Non-pigmented ciliary epithelial cell (primary cell): ENCODE measurements at regions not wholly inside any gene's neighbourhood (a gene's known extent, or its start where the extent isn't known, plus 50 kb on each side); places are given as distances from the start of the nearest gene placed in this dataset.

Experiments used
- DNase-seq: peaks from one replicate; pipeline ENCODE4 v3.0.0-alpha.2; 2010; ENCODE audit warnings: low read depth

DNA sequence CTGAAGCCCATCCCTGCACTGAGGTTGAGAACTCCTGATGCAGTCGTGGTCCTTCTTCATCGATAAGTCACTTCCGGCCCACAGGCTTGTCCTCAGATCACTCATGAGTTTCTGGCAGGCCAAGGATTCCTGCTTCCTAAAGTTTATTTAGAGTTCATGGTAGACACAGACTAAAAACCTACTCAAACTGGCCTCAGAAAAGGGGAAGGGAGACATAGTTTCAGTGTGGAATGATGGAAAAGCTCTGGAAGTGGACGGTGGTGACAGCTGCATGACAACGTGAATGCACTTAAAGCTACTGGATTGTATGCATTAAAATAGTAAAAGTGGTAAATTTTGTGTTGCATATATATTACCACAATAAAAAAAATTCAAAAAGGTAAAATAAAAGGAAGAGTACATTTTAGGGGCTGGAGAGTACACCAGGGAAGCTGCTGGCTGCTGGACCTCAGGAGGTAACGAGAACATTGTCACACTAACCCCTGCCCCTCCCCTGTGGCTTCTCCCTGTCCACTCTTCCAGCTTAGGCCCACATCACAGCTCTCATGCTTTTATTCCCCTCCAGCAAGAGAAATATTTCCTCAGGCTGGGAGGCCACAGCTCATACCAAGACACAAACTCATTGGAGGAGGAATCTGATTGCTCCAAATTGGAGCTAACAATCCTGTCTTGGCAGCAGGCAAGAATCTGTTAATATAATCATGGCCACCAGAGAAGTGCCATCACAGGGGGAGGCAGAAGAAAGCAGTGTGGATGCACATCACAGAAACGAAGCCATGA is 741.0 kb downstream of the UQCRFS1 start:
- DNase-seq, result no peak

DNA sequence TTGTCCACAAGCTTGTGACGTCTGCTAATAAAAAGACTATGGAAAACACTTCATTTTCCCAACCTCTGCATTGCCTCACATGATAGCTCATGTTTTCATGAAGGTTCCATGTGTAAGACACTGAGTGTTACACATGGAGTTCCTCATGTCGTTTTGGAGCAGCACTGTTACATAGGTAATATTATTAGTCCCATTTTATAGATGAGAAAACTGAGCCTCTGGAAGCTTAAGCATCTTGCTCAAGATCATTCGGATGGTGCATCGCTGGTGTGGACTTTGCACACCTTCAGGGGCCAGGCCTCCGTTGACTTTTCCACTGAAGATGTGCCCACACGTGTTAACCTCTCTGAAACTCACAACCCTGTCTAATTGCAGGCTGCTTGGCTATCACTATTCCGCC is 743.4 kb downstream of the UQCRFS1 start:
- no peak for DNase-seq

DNA sequence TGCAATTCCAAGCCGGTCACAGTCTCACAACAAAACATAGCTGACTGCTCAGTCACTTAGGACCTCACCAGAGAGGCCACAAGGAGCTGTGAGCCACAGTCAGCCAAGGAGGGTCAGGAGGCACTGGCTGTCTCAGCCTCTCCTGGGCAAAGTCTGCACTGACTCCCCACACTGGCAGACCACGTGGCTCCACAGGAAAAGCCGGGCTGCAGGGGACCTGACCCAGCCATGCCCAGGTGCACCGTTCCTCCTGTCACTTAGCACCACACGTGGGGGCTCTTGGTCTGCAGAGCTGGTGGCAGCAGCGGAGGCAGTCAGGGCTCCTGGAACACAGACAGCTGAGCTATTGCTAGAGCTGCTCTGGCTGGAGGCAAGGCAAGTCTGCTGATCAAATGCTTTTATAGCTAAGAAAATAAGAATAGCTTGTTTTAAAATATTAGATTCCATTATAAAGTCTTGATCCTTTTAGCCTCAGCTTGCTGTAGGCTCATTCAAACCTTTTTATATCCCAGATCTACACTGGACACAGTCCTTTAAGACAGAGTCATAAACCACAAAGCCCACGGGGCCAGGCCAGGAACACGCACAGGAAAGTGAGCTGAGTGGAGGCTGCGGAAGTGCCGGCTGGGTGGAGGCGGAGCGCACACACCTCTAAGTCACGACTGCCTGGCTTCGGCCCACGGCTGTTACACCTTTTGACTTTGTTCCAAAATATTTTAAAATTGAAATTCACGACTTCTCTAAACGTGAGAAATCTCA is 744.1 kb downstream of the UQCRFS1 start:
- DNase-seq, result no peak

DNA sequence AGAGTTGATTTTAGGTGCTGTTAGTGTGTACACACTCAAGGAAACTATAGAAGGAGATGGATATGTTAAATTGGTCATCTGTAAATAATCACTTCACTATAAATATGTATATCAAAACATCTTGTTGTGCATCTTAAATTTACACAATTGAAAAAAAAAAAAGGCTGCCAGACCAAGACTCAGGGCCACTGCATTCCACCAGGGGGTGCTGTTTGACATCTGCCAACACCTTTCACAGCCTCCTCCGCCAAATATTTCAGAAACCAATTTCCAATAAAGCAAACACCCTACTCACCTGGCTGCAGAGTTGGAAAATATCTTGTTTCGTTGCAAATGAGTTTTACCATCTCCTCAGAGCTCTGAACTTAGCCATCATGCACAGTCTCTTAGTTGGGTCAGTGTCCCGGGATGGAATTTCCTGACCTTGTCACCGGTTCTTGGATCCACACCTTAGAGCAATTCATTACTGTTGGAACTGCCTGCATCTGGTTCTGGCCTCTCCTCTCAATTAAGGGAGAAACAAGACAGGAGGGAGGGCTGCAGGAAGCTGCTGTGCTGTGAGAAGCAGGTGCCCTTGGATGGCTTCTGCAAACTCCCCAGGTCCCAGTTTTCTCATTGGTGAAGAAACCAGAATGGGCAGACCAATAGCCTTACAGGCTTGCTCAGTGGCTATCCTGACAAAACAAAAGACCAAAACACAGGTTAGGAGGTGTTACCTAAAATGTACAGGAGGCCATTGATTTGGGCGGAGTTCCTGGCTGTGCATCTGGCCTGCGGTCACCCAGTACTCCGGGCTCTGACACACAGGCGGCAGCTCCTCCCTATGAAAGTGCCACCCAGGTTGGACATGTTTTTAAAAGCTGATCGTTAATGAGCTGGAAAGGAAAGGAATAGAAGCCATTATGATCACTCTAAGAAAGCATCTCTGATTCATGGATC is 746.6 kb downstream of the UQCRFS1 start:
- no peak for DNase-seq

DNA sequence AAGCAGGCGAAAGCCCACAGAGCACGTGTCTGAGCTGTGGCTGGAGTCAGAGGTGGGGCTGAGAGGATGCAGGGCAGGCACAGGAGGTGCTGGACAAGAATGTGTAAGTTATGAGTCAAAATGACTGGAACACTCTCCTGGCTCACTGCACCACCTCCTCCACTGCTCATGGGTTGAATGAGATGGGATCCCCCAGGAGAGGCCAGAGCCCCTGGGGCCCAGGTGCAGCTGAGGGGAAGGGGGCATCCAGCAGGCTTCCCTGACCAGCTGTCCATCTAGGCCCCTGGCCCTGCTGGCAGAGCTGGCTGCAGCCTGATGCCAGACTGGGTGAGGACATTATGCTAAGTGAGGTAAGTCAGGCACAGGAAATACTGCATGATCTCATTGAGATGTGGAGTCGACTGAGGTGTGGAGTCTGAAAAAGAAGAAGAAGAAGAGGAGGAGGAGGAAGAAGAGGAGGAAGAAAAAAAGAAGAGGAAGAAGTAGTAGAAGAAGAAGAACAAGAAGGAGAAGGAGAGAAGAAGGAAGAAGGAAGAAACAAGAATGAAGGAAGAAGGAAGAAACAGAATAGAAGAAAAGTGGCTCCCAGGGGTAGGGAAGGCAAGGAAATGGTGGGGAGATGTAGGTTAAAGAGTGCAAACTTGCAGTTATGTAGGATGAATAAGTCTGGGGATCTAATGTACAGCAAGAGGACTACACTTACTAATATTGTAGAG is 747.4 kb downstream of the UQCRFS1 start:
- DNase-seq, result no peak

DNA sequence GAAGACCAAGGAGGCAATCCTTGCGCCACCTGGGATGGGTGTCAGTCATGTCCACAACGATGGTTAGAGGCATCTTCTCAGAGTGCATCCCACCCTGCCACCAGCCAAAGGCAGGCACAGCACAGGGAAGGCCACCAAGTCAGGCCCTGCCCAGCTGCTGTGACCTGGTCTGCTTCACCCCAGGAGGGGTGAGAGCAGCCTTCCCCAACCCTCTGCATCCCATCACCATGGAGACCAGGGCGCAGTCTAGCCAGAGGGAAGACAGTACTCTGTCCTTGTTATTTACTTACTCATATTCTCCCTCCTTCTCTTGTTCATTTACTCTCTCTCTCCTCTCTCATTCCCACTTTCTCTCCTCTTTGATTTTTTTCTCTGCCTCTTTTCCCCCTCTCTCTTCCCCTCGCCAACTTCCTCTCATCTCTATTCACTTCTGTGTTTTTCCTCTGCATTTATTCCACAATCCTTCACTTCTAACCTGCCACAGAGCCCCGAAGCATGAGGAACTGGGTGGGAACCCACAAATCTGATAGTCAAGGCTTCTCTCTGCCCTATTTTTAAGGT is 749.4 kb downstream of the UQCRFS1 start:
- no peak for DNase-seq

DNA sequence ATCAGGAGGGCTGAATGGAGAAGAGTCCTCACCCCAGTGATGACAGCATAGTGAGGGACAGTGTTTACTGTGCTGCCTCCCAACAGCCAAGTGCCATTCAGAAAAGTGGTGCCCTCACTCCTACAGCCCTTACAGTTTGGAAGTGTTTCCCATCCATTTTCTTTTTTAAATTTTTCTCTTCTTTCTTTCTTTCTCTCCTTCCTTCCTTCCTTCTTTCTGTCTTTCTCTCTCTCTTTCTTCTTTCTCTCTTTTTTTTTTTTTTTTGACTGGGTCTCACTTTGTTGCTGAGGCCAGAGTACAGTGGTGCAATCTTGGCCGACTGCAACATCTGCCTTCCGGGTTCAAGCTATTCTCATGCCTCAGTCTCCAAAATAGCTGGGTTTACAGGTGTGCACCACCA is 755.3 kb downstream of the UQCRFS1 start:
- DNase-seq, result no peak

DNA sequence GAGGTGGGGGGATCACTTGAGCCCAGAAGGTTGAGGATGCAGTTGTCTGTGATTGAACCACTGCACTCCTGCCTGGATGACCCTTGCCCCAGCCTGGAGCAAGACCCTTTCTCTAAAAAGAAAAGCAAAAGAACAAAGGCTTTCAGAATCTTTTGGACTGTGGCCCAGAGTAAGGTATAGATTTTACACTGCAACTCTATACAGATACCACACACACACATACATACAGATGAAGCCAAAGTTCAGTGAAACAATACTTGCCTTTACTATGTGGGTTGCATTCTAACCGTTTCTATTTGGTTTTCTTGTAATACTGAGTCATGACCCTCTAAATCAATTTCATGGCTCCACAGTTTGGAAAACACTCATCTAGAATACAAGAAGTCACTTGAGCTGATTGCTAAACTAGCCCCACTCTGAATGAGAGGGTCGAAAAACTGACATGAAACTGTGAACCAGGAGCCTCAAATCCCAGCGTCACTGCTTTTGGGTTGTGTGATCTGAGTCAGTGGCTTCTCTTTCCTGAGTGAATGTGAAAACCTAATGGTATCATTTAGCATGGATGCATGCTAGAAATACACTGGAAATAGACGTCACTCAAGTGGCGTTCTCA is 756.1 kb downstream of the UQCRFS1 start:
- no peak for DNase-seq

DNA sequence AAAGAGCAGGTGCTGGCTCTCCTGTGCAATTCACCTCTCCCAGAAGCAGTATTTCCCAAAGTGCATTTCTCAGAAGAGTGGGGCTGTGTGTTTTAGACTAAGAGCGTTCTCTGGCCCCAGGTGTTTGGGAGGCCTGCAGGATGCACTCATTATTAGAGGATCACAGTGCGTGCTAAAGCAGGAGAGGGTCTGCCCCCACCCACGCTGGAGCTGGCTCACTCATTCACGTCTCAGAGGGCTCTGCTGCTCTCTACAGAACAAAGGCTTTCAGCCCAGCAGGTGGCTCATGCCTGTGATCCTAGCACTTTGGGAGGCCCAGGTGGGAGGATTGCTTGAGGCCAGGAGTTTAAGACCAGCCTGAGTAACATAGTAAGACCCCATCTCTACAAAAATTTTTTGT is 756.7 kb downstream of the UQCRFS1 start:
- no peak for DNase-seq

DNA sequence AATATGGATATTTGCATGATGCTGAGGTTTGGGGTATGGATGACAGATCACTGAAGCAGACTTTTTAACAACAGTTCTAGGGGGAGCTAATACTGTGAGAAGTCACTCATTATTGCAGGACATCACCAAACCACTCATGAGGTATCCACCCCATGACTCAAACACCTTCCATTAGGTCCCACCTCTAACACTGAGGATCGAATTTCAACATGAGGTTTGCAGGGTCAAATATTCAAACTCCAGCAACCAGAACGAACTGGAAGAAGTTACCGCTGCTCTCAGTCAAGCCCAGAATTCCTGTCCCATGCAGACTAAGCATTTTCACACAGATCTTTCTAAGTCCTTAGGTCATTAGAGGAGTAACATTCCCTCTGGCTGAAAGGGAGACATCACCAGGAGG is 758.9 kb downstream of the UQCRFS1 start:
- no peak for DNase-seq

DNA sequence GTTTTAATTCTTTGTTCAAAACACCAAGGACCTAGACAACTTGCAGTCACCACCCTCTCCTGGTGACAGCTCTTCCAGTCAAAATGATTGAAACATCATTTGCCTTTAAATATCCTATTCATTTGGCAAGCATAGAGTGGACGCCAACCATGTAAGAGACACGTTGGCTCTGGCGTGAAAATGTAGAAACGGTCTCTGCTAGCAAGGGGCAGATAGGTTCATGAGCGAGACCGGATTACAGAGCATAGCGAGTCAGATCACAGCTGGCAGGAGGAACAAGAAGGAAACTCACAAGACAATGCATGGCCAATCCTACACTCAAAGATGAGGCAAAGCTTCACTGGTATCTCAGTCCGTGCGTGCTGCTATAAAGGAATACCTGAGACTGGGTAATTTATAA is 759.5 kb downstream of the UQCRFS1 start:
- DNase-seq, result no peak

DNA sequence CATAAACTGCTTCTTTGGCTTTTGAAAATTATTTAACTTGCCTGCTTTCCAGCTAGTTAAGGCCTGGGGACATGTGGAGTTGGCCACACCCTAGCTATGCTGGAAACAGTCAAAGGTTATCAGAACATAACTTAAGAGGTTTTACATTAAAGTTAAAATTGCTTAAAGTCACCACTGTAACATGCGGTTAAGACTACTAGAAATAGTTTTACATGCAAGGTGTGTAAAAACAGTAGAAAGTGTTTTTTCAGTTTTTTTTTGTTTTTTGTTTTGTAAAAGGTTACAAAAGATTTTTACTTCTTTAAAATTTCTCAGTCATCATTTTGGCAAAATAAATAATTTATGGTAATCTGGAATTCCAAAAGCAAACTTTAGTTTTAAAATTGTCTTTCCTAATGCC is 763.1 kb downstream of the UQCRFS1 start:
- DNase-seq, result no peak

DNA sequence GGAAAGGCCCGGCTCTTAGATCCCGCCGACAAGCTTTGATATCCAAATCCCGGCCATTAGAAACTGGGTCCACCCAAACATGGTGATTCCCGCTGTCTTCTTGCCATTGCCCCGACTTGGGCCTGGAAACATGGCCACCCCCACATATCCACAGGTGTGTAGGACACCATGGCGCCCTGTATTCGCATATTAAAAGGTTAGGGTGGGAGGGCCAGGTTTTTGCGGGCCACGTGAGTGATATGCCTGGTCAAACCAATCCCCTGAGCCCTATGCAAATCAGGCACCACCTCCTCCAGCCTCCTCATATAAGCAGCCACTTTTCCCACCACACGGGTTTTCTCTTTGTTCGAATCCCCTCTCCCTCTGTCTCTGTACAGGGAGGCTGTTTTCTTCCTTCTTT is 766.4 kb downstream of the UQCRFS1 start:
- DNase-seq, result no peak

DNA sequence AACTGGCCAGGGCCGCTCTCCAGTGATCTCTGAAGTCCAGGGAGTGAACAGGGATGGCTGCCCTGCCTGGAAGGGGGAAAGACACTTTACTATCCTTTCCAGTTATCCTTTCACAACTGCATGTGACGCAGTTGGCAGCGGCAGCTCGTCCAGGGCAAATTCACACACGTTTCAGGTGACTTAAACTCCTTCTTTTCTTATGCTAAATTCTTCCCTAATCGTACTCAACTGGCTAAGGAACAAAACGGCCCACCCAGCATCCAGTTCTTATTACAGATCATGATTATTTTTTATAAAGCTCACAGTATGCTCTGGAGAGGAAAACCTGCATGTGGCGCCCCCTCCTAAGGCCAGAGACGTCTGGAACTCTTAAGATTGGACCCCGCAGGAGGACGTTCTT is 767.1 kb downstream of the UQCRFS1 start:
- no peak for DNase-seq

DNA sequence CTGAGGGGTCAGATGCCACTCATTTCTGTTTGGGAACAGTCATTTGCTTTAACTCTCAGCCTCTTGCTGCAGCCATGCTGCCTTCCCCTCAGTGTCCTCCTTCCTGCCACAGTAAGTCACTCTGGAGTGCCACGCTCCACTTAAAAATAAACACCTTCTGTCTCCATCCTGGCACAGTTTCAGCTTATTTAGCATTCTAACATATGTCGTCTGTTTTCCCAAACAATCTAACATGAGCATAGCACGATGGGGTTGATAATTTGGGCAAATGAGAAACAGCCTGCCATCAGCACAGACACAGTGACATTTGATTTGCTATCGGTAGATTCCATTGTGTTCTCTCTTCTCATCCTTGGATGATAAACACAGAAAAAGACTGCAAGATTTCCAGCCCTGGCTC is 768.6 kb downstream of the UQCRFS1 start:
- no peak for DNase-seq

DNA sequence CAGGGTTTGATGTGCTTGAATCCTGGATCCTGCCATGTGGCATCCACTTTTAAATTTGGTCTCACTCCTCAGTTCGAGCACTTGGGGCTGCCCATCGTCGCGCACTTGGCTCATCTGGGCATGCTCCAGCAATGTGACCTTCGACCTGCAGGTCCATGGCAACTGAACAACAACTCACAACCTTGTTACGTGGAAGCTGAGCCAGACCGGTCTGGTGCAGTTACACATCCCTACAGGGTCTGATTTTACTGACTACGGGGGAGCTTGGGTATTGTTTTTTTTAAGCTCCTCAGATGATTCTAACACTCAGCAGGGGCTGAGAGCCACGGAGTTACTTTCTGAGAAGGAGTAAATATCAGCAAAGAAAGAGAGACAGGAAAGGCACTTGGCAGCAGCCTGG is 769.6 kb downstream of the UQCRFS1 start:
- no peak for DNase-seq

DNA sequence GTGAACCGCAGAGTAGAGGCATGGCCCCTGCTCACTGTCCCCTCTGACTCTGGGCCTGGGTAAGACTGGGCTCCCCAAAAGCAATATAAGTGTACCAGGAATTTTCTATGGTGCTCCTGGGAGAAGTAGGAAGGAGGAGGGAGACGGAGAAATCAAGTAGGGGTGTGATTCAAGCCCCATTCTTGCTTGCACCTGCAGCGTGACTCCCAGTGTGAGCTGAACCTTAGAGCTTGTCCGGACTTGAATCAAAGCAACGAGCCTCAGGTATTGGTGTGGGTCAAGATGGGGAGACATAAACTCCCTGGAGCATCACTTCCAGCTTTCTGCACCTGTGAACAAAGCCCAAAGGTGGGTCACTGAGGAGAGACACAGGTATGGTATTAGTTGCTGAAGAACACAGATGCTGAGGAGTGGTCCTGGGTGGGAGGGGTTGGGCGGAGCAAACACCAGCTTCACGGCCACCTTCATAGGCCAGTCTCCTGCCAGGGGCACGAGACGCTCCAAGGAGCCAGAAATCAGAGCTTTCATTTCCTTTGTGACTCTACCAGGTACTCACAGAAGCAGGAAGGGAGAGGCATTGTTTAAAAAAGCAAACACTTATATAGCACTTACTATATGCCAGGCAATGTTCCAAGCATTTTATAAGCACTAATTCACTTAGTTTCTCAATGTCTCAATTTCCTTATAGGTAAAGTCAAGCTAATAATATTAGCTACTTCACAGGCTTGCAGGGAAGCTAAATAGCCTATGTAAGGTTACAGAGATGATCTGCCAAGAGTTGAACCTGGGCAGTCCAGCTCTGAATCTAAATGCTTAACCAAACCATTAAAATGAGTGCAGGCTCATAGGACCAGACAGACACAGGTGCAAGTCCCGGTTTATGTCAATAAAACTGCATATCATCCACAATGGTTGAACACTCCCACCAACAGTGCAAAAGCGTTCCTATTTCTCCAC is 775.3 kb downstream of the UQCRFS1 start:
- DNase-seq, result no peak

DNA sequence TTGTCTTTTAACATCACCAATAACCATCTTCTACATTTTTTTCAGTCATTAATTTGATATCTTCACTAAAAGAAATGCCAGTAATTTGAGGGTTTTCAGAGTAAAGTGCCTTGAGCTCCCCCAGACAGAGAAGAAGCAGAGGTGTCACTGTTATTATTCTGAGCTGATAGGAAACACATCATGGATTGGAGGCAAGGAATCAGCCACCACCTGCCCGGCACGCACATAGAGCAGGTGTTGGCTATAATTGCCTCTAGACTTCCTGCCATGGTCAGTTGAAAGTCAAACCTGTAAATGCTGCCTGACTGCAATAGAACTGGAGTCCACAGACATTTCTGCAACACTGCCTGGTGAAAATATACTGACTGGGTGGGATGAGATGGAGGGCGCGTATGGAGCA is 776.6 kb downstream of the UQCRFS1 start:
- no peak for DNase-seq

DNA sequence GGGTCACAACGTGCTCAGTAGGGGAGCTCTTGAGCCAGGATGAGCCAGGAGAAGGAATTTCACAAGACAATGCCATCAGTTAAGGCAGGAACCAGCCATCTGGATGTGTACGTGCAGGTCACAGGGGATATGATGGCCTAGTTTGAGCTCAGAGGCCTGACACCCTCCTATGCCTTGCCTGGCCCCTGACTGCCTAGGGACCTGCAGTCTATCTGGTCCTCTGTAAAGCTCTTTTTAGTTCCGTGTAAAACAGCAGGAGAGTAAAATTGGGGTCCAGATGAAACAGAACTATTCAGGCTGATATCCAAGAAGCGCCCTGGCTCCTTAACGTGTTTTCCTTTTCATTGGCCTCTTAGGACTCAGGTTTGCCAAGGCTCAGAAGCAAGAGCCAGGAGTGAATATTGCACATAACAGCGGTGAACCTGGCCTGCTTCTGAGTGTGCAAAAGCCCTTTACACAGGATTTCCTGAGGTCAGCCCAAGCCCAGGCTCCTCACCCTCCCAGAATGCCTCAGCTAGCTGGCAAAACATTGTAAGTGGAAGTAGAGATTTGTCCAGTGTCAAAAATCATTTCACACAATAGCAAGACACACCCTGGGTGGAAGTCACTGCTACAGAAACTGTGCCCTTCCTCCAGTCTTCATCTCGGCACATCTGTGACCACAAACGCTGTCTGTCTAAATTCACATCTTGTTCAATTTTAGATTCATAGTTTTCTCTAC is 777.2 kb downstream of the UQCRFS1 start:
- DNase-seq, result no peak
